Mesenchymal stem cell (in vitro differentiated cells and primary cell): ENCODE measurements at regions not wholly inside any gene's neighbourhood (a gene's known extent, or its start where the extent isn't known, plus 50 kb on each side); places are given as distances from the start of the nearest gene placed in this dataset.

Source experiments
- DNase-seq: peaks from one replicate; pipeline ENCODE4 v3.0.0-alpha.2; 2013
- H2AFZ ChIP-seq: one replicate; pipeline ENCODE4 v1.6.1; 2013; ENCODE audit warnings: low read depth, mild to moderate bottlenecking, control low read depth, inconsistent platforms, low read length, moderate library complexity
- H2AK5ac ChIP-seq: 2 replicates; pipeline ENCODE4 v1.6.1; 2013; ENCODE audit warnings: low read length, moderate library complexity, mild to moderate bottlenecking, inconsistent platforms; ENCODE audit not compliant: severe bottlenecking
- H2BK120ac ChIP-seq: one replicate; pipeline ENCODE4 v1.6.1; 2013; ENCODE audit warnings: low read depth, mild to moderate bottlenecking, inconsistent platforms, low read length, moderate library complexity
- H2BK12ac ChIP-seq, 2 experiments: one replicate each; pipeline ENCODE4 v1.6.1; 2013; ENCODE audit warnings: inconsistent platforms in 2 of 2, low read length in 2 of 2, mild to moderate bottlenecking in 2 of 2, moderate library complexity in 2 of 2, control low read depth in 1 of 2
- H2BK15ac ChIP-seq: one replicate; pipeline ENCODE4 v1.6.1; 2013; ENCODE audit warnings: mild to moderate bottlenecking, low read depth, inconsistent platforms; ENCODE audit not compliant: poor library complexity, severe bottlenecking
- H2BK5ac ChIP-seq: 2 replicates; pipeline ENCODE4 v1.6.1; 2013; ENCODE audit warnings: low read depth, mild to moderate bottlenecking, low read length, control low read depth, inconsistent platforms; ENCODE audit not compliant: poor library complexity, severe bottlenecking
- H3K14ac ChIP-seq, 2 experiments: one replicate each; pipeline ENCODE4 v1.6.1; 2013; ENCODE audit warnings: inconsistent platforms in 2 of 2, low read length in 2 of 2, control low read depth in 1 of 2, mild to moderate bottlenecking in 1 of 2, moderate library complexity in 1 of 2
- H3K18ac ChIP-seq, 2 experiments: one replicate each; pipeline ENCODE4 v1.6.1; 2013; ENCODE audit warnings: inconsistent platforms in 2 of 2, low read length in 2 of 2, control low read depth in 1 of 2, low read depth in 1 of 2, mild to moderate bottlenecking in 1 of 2
- H3K23ac ChIP-seq, 2 experiments: one replicate each; pipeline ENCODE4 v1.6.1; 2013; ENCODE audit warnings: inconsistent platforms in 2 of 2, low read length in 2 of 2, mild to moderate bottlenecking in 2 of 2, moderate library complexity in 2 of 2, control low read depth in 1 of 2
- H3K27ac ChIP-seq: 2 replicates; pipeline ENCODE4 v1.5.1; 2013; ENCODE audit warnings: mild to moderate bottlenecking, moderate library complexity, low read length, control low read depth, inconsistent platforms; ENCODE audit not compliant: poor library complexity, severe bottlenecking
- H3K27me3 ChIP-seq, 2 experiments: 2 replicates each; pipeline versions ENCODE4 v1.6.1 to v1.7.0; 2013; ENCODE audit warnings: low read length in 2 of 2, mild to moderate bottlenecking in 2 of 2, moderate library complexity in 2 of 2, control low read depth in 1 of 2, inconsistent platforms in 1 of 2; ENCODE audit not compliant: control insufficient read depth in 1 of 2, insufficient read depth in 1 of 2
- H3K36me3 ChIP-seq, 2 experiments: 2 replicates each; pipeline versions ENCODE4 v1.6.1 to v1.7.0; 2013; ENCODE audit warnings: low read length in 2 of 2, control low read depth in 1 of 2, inconsistent platforms in 1 of 2, low read depth in 1 of 2, mild to moderate bottlenecking in 1 of 2; ENCODE audit not compliant: insufficient read depth in 2 of 2, control insufficient read depth in 1 of 2
- H3K4ac ChIP-seq, 2 experiments: one replicate each; pipeline ENCODE4 v1.6.1; 2013; ENCODE audit warnings: inconsistent platforms in 2 of 2, low read length in 2 of 2, mild to moderate bottlenecking in 2 of 2, moderate library complexity in 2 of 2, control low read depth in 1 of 2, low read depth in 1 of 2
- H3K4me1 ChIP-seq: 2 replicates; pipeline ENCODE4 v1.6.1; 2013; ENCODE audit warnings: low read depth, low read length, control low read depth; ENCODE audit not compliant: control insufficient read depth, insufficient read depth
- H3K4me2 ChIP-seq: 2 replicates; pipeline ENCODE4 v1.6.1; 2013; ENCODE audit warnings: low read length, mild to moderate bottlenecking, inconsistent platforms; ENCODE audit not compliant: poor library complexity, severe bottlenecking
- H3K4me3 ChIP-seq, 2 experiments: 2 replicates each; pipeline versions ENCODE4 v1.5.1 to v1.7.0; 2013; ENCODE audit warnings: low read length in 2 of 2, mild to moderate bottlenecking in 2 of 2, control low read depth in 1 of 2, low read depth in 1 of 2; ENCODE audit not compliant: insufficient read depth in 1 of 2
- H3K79me1 ChIP-seq: replicated peaks from 2 replicates; pipeline ENCODE4 v1.6.1; 2013; ENCODE audit warnings: mild to moderate bottlenecking, control low read depth, low read length, inconsistent platforms; ENCODE audit not compliant: poor library complexity, severe bottlenecking
- H3K9ac ChIP-seq: 2 replicates; pipeline ENCODE4 v1.7.0; 2013; ENCODE audit warnings: mild to moderate bottlenecking, low read length, moderate library complexity
- H3K9me3 ChIP-seq: 2 replicates; pipeline ENCODE4 v1.7.0; 2013; ENCODE audit warnings: mild to moderate bottlenecking, low read length; ENCODE audit not compliant: control insufficient read depth
- H4K8ac ChIP-seq: one replicate; pipeline ENCODE4 v1.6.1; 2013; ENCODE audit warnings: inconsistent platforms, mild to moderate bottlenecking, low read length, moderate library complexity
- H4K91ac ChIP-seq: one replicate; pipeline ENCODE4 v1.6.1; 2013; ENCODE audit warnings: mild to moderate bottlenecking, low read length, inconsistent platforms
- WGBS: methylation state at CpG from one replicate; pipeline ENCODE4 v1.1.7; 2013; ENCODE audit warnings: mixed read lengths; 5-methylcytosine and 5-hydroxymethylcytosine counted together

DNA sequence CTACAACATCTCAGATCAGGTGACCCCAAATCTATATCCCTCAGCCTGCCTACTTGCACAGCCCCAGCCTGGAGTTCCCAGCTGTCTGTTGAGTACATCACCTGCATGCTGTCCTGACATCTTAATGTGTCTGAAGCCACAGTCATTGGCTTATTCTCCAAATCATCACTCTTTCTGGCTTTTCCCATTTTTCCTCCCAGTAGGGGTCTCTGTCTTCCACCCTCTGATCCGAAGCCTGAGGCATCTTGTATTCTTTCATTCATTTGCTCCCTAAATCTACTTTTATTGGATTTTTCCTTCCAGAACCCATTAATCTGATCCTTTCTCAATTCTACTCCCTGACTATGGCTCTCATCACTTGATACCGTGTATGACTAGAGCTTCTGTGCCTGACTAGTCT is 332.9 kb upstream of the DCC start:
- no peaks in the 10 kb centered on the region for H3K27me3 ChIP-seq
- H2BK5ac ChIP-seq: no peak overlapping the region
- H3K23ac ChIP-seq: no peak overlapping the region
- H2AK5ac ChIP-seq: no peak overlapping the region
- no peak overlapping the region for H2AFZ ChIP-seq
- WGBS: 57% methylated on average over 2 of the region's 2 CpGs
- H2BK120ac ChIP-seq: no peak overlapping the region
- no peak overlapping the region for H3K14ac ChIP-seq
- peaks cover 4% of the 10 kb centered on the region for H3K9me3 ChIP-seq
- no peak for DNase-seq
- H3K4me1 ChIP-seq: no peaks in the 10 kb centered on the region
- H2BK12ac ChIP-seq: no peak overlapping the region
- no peak overlapping the region for H3K18ac ChIP-seq
- no peak overlapping the region for H3K4me2 ChIP-seq
- H3K36me3 ChIP-seq: no peaks in the 10 kb centered on the region
- no peak overlapping the region for H3K4ac ChIP-seq
- no peak overlapping the region for H2BK15ac ChIP-seq
- no peak overlapping the region for H4K8ac ChIP-seq
- no peaks in the 10 kb centered on the region for H3K79me1 ChIP-seq
- no peak overlapping the region for H3K4me3 ChIP-seq
- no peak overlapping the region for H3K27ac ChIP-seq
- H4K91ac ChIP-seq: no peak overlapping the region
- H3K9ac ChIP-seq: no peak overlapping the region

DNA sequence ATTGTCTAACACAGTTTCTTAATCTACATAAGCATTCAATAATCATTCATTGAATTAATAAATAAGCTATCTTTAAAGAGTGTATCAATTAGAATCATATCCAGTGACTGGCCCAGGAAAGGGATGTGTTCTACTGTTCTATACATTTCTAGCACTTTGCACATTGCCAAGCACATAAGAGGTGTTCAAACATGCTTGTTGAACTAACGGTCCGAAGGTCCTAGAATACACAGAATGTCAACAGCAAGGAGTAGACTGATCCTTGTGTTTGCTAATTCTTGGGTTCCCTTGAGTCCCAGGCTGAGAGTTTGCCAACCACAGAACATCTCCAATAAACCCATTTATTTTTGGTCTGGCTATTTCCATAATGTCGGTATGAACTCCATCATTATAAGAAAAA is 331.7 kb upstream of the DCC start:
- Histone ChIP-seq H2BK15ac (no peak overlapping the region), H3K14ac (no peak overlapping the region), H3K9me3 (peaks cover 4% of the 10 kb centered on the region), H3K9ac (no peak overlapping the region), H3K27me3 (no peaks in the 10 kb centered on the region), H3K36me3 (no peaks in the 10 kb centered on the region), H2BK120ac (no peak overlapping the region), H2AK5ac (no peak overlapping the region), H3K4me1 (no peaks in the 10 kb centered on the region), H3K79me1 (no peaks in the 10 kb centered on the region), H4K91ac (no peak overlapping the region), H2BK5ac (no peak overlapping the region), H3K4me3 (no peak overlapping the region), H3K18ac (no peak overlapping the region), H3K27ac (no peak overlapping the region), H2BK12ac (no peak overlapping the region), H2AFZ (no peak overlapping the region), H4K8ac (no peak overlapping the region), H3K4me2 (no peak overlapping the region), H3K23ac (no peak overlapping the region), H3K4ac (no peak overlapping the region)
- no peak for DNase-seq
- WGBS: 50% methylated on average over 2 of the region's 3 CpGs

DNA sequence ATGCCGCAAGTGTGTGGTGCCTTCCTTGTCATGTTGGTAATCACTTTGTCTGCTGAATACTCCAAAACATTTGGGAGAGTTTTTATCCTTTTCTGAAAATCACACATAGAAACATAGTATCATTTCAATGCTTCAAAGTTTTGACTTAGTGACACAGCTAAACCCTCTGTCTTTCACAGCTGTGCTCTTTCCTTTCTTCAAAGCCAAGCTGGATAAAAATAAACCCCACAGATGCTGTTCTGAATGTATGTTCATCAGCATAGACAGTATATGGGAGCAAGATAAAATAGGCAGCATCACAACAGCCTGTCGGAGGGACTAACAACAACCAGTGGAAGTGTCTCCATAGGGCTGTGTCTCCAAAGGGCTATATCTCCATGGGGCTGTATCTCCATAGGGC is 331.3 kb upstream of the DCC start:
- no peak overlapping the region for H3K18ac ChIP-seq
- H3K27me3 ChIP-seq: no peaks in the 10 kb centered on the region
- H2BK5ac ChIP-seq: no peak overlapping the region
- H3K9ac ChIP-seq: no peak overlapping the region
- H3K9me3 ChIP-seq: peaks cover 4% of the 10 kb centered on the region
- H3K36me3 ChIP-seq: no peaks in the 10 kb centered on the region
- H4K91ac ChIP-seq: no peak overlapping the region
- H3K4me1 ChIP-seq: no peaks in the 10 kb centered on the region
- H3K4me3 ChIP-seq: no peak overlapping the region
- no peak overlapping the region for H3K4me2 ChIP-seq
- H3K23ac ChIP-seq: no peak overlapping the region
- no peaks in the 10 kb centered on the region for H3K79me1 ChIP-seq
- no peak overlapping the region for H3K14ac ChIP-seq
- H2AK5ac ChIP-seq: no peak overlapping the region
- no peak overlapping the region for H3K27ac ChIP-seq
- 76% methylated on average over 1 of the region's 2 CpGs for WGBS
- no peak overlapping the region for H4K8ac ChIP-seq
- DNase-seq: no peak
- H2BK120ac ChIP-seq: no peak overlapping the region
- no peak overlapping the region for H2BK12ac ChIP-seq
- no peak overlapping the region for H3K4ac ChIP-seq
- no peak overlapping the region for H2AFZ ChIP-seq
- H2BK15ac ChIP-seq: no peak overlapping the region

DNA sequence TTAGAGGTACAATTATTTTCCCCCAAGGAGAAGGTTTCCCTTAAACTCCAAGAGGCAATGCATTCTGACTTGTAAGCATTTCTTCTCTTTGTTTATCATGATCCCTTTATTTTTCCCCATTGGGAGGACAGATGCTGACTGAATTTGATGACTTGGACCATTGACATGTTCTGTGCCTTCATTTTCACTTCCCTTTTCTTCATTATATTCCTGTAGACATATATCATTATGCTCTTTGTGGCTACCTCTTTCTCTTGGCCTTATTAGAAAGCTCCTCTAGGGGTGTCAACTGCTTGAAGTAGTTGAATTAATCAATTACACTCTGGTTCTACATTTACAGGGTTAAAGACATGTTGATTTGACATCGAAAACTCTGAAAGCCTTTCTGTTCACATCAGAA is 330.0 kb upstream of the DCC start:
- no peak overlapping the region for H3K18ac ChIP-seq
- H3K27ac ChIP-seq: no peak overlapping the region
- no peak overlapping the region for H3K4me3 ChIP-seq
- no peak overlapping the region for H2BK12ac ChIP-seq
- H2AK5ac ChIP-seq: no peak overlapping the region
- no peaks in the 10 kb centered on the region for H3K4me1 ChIP-seq
- H2BK120ac ChIP-seq: no peak overlapping the region
- no peak overlapping the region for H3K23ac ChIP-seq
- H3K9ac ChIP-seq: no peak overlapping the region
- H3K27me3 ChIP-seq: no peaks in the 10 kb centered on the region
- no peak overlapping the region for H4K91ac ChIP-seq
- H3K14ac ChIP-seq: no peak overlapping the region
- no peak for DNase-seq
- H3K36me3 ChIP-seq: no peaks in the 10 kb centered on the region
- H3K9me3 ChIP-seq: peaks cover 4% of the 10 kb centered on the region
- no peak overlapping the region for H3K4me2 ChIP-seq
- no peak overlapping the region for H2AFZ ChIP-seq
- H2BK15ac ChIP-seq: no peak overlapping the region
- no peak overlapping the region for H3K4ac ChIP-seq
- no peak overlapping the region for H4K8ac ChIP-seq
- H2BK5ac ChIP-seq: no peak overlapping the region
- H3K79me1 ChIP-seq: no peaks in the 10 kb centered on the region
- WGBS: 43% methylated on average over 1 of the region's 1 CpG
